ENCODE measurements at regions not wholly inside any gene's neighbourhood (a gene's known extent, or its start where the extent isn't known, plus 50 kb on each side); places are given as distances from the start of the nearest gene placed in this dataset.
"Not testable (repeated sequence)": the region's sequence is repeated elsewhere in the genome, so short reads cannot be mapped to it uniquely, and the experiment has no call there.

- DNase-seq, result no peak
- in situ Hi-C loops (cut with HindIII; ENCODE audit: low pct_ligation_motif_present, low pct_unique_long_range_greater_than_20kb, low sequenced_read_pairs), result no loop called here
These were observed 202.1 kb upstream of the PLXNA2 start for GRCh38 chr1:208446271-208446691.

DNA sequence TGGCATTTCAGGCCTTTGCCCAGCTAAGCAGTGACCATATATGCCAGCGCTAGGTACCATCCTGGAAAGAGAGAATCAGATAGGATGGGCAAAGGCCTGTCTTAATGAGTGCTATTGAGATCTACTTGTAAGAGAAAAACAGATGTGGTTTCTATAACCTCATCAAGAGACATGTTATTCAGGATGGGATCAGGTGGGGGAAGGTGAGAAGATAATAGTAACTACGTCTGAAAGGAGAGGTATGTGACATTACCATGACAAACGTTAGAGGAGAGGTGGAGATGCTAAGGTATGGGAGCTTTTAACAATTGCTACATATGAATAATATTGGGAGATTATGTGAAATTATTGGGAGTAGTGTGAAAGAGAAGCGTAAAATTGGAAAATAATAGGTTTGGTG, 204.2 kb upstream of the PLXNA2 start:
- in situ Hi-C loops (cut with HindIII; ENCODE audit: low pct_ligation_motif_present, low pct_unique_long_range_greater_than_20kb, low sequenced_read_pairs), result no loop called here
- no peak for DNase-seq

GRCh38 chr1:208449951-208450350, 205.8 kb upstream of the PLXNA2 start:
- no peak for DNase-seq
- in situ Hi-C loops (cut with HindIII; ENCODE audit: low pct_ligation_motif_present, low pct_unique_long_range_greater_than_20kb, low sequenced_read_pairs), result no loop called here

- in situ Hi-C loops (cut with HindIII; ENCODE audit: low pct_ligation_motif_present, low pct_unique_long_range_greater_than_20kb, low sequenced_read_pairs), result no loop called here
These were observed 206.8 kb upstream of the PLXNA2 start for GRCh38 chr1:208450958-208451357.

DNA sequence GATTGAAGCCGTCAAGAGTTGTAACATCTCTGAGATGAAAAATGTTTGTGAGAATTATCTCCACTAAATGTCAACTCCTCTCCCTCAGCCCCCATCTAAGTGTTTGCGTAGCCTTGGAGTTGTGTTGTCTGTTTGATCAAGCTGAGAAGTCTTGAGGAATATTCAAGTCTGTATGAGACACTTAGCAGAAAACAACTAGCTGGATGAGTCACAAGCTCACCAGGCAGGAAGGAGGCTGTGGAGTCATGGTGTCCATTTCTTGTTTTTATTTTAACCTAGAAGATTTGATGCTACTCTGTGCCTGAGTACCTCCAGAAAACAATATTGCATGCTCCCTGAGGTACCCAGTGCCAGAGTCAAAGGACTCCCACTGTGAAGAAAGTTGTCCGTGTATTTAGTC, 211.6 kb upstream of the PLXNA2 start:
- in situ Hi-C loops (cut with HindIII; ENCODE audit: low pct_ligation_motif_present, low pct_unique_long_range_greater_than_20kb, low sequenced_read_pairs), result no loop called here
- no peak for DNase-seq

More at GRCh38 chr1:208450958-208451357, 206.8 kb upstream of the PLXNA2 start:
- DNase-seq, result no peak

DNA sequence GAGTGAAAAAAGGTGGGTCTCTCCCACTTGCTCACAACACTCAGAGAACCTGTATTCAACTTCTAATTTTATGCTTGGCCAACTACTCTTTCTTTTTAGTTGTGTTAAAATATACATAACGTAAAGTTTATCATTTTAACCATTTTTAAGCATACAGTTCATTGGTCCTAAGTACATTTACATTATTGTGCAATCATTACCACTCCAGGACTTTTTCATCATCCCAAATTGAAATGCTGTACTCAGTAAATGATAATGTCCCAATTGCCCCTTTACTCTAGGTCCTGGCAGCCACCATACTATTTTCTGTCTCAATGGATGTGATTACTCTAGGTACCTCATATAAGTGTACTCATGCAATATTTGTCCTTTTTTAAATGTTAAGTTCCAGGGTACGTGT, 212.3 kb upstream of the PLXNA2 start:
- in situ Hi-C loops (cut with HindIII; ENCODE audit: low pct_ligation_motif_present, low pct_unique_long_range_greater_than_20kb, low sequenced_read_pairs), result no loop called here

GRCh38 chr1:208460823-208461222, 216.6 kb upstream of the PLXNA2 start:
- in situ Hi-C loops (cut with HindIII; ENCODE audit: low pct_ligation_motif_present, low pct_unique_long_range_greater_than_20kb, low sequenced_read_pairs), result no loop called here
- DNase-seq, result no peak

More for the DNA sequence above, 212.3 kb upstream of the PLXNA2 start:
- no peak for DNase-seq

- DNase-seq, result peak; percentile 18
- in situ Hi-C loops (cut with HindIII; ENCODE audit: low pct_ligation_motif_present, low pct_unique_long_range_greater_than_20kb, low sequenced_read_pairs), result no loop called here
These were observed 217.5 kb upstream of the PLXNA2 start for GRCh38 chr1:208461680-208462079.

- DNase-seq, result no peak
- in situ Hi-C loops (cut with HindIII; ENCODE audit: low pct_ligation_motif_present, low pct_unique_long_range_greater_than_20kb, low sequenced_read_pairs), result no loop called here
These were observed 218.6 kb upstream of the PLXNA2 start for GRCh38 chr1:208462761-208463160.

- no peak for DNase-seq
- in situ Hi-C loops (cut with HindIII; ENCODE audit: low pct_ligation_motif_present, low pct_unique_long_range_greater_than_20kb, low sequenced_read_pairs), result no loop called here
These were observed 221.1 kb upstream of the PLXNA2 start for GRCh38 chr1:208465266-208465665.

GRCh38 chr1:208465786-208466590, 221.8 kb upstream of the PLXNA2 start:
- no peak for DNase-seq
- in situ Hi-C loops (cut with HindIII; ENCODE audit: low pct_ligation_motif_present, low pct_unique_long_range_greater_than_20kb, low sequenced_read_pairs), result no loop called here

- in situ Hi-C loops (cut with HindIII; ENCODE audit: low pct_ligation_motif_present, low pct_unique_long_range_greater_than_20kb, low sequenced_read_pairs), result no loop called here
These were observed 223.1 kb upstream of the PLXNA2 start for GRCh38 chr1:208467151-208467780.

DNA sequence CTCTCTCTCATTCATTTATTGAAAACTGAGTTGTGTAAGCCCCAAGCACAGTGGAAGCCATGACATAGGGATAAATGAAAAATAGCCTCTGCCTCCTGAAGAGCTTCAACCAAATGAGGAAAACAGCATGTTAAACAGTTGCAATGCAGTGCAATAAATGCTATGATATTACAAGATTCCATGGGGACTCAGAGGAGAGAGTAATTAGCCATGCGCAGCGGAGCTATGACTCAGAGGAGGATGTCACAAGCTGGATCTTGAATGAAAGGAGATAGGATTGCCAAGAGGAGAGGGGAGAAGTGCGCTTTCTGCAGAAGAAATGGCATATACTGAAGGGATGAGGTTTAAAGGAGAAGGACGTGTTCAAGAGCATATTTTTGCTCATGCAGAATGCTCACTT, 231.3 kb upstream of the PLXNA2 start:
- in situ Hi-C loops (cut with HindIII; ENCODE audit: low pct_ligation_motif_present, low pct_unique_long_range_greater_than_20kb, low sequenced_read_pairs), result no loop called here
- DNase-seq, result peak; percentile 63

More at GRCh38 chr1:208467151-208467780, 223.1 kb upstream of the PLXNA2 start:
- DNase-seq, result no peak

- DNase-seq, result peak; percentile 53
- in situ Hi-C loops (cut with HindIII; ENCODE audit: low pct_ligation_motif_present, low pct_unique_long_range_greater_than_20kb, low sequenced_read_pairs), result no loop called here
These were observed 232.0 kb upstream of the PLXNA2 start for GRCh38 chr1:208475951-208476845.

DNA sequence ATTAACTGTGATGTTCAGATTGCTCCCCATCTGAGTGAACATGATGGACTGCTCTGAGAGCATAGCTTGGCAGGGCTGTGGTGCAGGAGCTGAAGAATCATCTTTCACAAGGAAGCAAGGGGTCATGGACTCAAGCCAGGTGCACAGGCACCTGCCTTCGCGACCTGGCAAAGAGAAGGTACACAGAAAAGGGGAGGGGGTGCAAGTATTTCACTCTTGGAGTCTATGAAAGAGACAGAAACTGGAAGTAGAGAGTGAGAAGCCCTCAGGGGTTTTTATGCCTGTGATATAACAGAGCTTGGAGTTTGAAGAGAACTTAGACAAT, 232.6 kb upstream of the PLXNA2 start:
- in situ Hi-C loops (cut with HindIII; ENCODE audit: low pct_ligation_motif_present, low pct_unique_long_range_greater_than_20kb, low sequenced_read_pairs), result no loop called here
- no peak for DNase-seq

- in situ Hi-C loops (cut with HindIII; ENCODE audit: low pct_ligation_motif_present, low pct_unique_long_range_greater_than_20kb, low sequenced_read_pairs), result no loop called here
- no peak for DNase-seq
These were observed 235.3 kb upstream of the PLXNA2 start for GRCh38 chr1:208479435-208479834.

DNA sequence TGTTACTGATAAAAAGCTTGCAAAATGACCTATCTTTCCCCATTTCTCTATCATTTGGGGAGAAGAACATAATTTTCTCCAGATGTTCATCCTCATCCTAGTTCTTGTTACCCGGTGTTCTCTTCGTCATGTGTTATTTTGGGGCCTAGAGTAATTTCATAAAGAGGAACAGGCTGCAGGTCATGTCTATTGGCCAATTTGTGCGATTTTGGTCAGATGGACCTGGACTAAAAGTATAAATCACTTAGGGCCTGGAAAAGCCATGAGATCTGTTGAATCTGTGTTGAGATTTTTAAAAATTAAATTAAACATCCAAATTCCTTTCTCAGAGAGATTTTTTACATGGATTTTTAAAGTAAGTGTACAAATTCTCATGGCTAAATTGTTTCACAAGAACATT, 241.3 kb upstream of the PLXNA2 start:
- DNase-seq, result no peak
- in situ Hi-C loops (cut with HindIII; ENCODE audit: low pct_ligation_motif_present, low pct_unique_long_range_greater_than_20kb, low sequenced_read_pairs), result no loop called here

DNA sequence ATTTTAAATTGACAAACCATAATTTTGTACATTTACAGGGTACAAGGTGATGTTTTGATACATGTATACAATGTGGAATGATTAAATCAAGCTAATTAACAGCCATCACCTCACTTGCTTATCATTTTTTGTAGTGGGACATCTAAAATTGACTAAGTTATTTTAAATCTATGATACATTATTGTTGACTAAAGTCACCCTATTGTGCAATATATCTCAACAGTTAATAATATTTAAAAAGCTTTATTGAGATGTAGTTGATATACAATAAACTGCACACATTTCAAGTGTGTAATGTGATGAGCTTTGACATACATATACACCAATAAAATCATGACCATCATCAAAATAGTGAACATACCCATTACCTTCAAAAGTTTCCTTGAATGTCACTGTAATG, 242.5 kb upstream of the PLXNA2 start:
- in situ Hi-C loops (cut with HindIII; ENCODE audit: low pct_ligation_motif_present, low pct_unique_long_range_greater_than_20kb, low sequenced_read_pairs), result no loop called here
- no peak for DNase-seq

- DNase-seq; in situ Hi-C loops (cut with HindIII; ENCODE audit: low pct_ligation_motif_present, low pct_unique_long_range_greater_than_20kb, low sequenced_read_pairs): not testable (repeated sequence)
These were observed 244.2 kb upstream of the PLXNA2 start for GRCh38 chr1:208488432-208488831.
